ENCODE measurements at regions not wholly inside any gene's neighbourhood (a gene's known extent, or its start where the extent isn't known, plus 50 kb on each side); places are given as distances from the start of the nearest gene placed in this dataset.

DNA sequence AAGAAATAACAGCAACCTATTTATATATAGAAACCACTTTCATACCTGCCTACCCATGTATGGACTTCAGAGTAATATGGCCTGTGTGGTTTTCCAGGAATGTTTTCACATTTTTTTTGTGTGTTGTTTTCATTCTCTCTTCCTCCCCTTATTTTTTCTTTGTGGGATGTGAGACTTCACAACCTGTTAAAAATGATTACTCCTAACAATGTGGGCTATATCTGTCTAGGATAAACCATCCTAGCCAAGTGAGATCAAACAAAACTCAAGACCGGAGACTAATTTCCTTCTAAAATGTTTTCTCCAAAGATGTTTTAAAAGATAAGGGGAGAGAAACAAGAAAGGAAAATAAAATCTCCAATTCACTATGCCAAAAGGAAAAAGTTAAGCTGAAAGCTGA, 106.1 kb upstream of the DIPK2B start:
- Mint-ChIP-seq H3K27me3 (ENCODE audit: low read depth) (no peaks in the 10 kb centered on the region), H3K27ac (no peak overlapping the region), H3K4me1 (ENCODE audit: low read depth) (no peaks in the 10 kb centered on the region), H3K9me3 (no peaks in the 10 kb centered on the region), H3K36me3 (ENCODE audit: low read depth) (no peaks in the 10 kb centered on the region), H3K4me3 (no peak overlapping the region)

DNA sequence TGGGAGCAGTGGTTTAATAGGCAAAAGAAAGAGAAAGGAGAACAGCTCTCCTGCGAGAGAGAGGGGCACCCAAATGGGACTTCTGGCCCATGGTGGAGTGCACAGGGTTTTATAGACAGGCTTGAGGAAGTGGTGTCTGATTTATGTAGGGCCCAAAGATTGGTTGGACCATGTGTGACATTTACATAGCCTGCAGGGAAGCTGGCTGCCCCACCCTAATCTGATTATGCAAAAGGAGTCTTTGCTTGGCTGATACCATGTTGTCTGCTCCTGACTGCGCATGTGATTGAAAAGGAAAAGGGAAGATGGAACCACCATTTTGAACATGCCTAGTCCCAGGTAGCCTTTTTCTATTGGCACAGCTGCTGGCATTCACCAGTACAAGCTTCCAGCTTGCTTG, 100.0 kb upstream of the DIPK2B start:
- no peaks in the 10 kb centered on the region for H3K36me3 Mint-ChIP-seq (ENCODE audit: low read depth)
- H3K27ac Mint-ChIP-seq, result no peak overlapping the region
- no peaks in the 10 kb centered on the region for H3K9me3 Mint-ChIP-seq
- H3K4me1 Mint-ChIP-seq (ENCODE audit: low read depth), result no peaks in the 10 kb centered on the region
- no peak overlapping the region for H3K4me3 Mint-ChIP-seq
- no peaks in the 10 kb centered on the region for H3K27me3 Mint-ChIP-seq (ENCODE audit: low read depth)

DNA sequence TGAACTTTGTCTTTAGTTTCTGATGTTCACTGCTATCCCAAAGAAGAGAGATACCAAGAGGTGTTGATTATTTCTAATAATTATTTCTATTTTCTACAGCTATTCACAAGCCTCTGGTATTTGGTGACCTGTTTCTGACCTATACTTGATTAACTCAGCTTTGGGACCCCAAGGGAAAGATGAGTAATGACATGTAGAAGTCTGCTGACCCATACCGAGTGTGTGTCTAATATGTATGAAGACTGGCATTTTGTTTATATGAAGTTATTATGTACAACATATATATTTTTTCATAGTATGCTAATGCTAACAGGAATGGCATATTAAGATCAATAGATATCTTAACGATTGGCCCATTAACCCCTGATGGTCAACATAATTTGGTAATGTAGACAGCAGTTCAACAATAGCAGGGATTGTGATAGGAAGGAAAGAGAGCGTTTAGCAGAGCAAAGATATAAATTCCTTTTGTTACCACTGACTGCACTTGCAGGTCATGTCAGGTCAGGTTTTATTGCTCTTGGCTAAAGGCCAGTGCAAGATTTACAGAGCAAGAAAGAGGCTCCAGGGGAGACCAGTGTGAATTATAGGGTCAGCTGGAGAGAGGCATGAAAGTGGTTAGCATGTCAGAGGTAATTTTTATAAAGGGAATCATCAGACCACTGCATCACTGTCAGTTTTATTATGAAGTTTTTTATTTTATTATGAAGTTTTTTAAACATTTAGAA, 94.7 kb upstream of the DIPK2B start:
- Mint-ChIP-seq H3K36me3 (ENCODE audit: low read depth) (no peaks in the 10 kb centered on the region), H3K9me3 (no peaks in the 10 kb centered on the region), H3K4me1 (ENCODE audit: low read depth) (no peaks in the 10 kb centered on the region), H3K4me3 (no peak overlapping the region), H3K27ac (no peak overlapping the region), H3K27me3 (ENCODE audit: low read depth) (no peaks in the 10 kb centered on the region)

- Mint-ChIP-seq H3K4me3 (no peak overlapping the region), H3K27me3 (ENCODE audit: low read depth) (no peaks in the 10 kb centered on the region), H3K36me3 (ENCODE audit: low read depth) (no peaks in the 10 kb centered on the region), H3K27ac (no peak overlapping the region), H3K4me1 (ENCODE audit: low read depth) (no peaks in the 10 kb centered on the region), H3K9me3 (no peaks in the 10 kb centered on the region)
These were observed 73.9 kb upstream of the DIPK2B start for GRCh38 chrX:45274576-45274975.

DNA sequence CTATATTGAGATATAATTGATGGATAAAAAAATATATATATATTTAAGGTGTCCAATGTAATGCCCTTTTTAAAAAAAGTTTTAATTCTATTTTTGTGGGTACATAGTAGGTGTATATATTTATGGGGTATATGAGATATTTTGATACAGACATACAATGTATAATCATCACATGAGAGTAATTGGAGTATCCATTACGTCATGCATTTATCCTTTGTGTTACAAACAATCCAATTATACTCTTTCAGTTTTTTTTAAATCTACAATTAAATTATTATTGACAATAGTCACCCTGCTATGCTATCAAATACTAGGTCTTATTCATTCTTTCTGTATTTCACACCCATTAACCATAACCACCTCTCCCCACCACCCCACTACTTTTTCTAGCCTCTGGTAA, 66.3 kb upstream of the DIPK2B start:
- Mint-ChIP-seq H3K4me1 (ENCODE audit: low read depth) (no peaks in the 10 kb centered on the region), H3K27me3 (ENCODE audit: low read depth) (no peaks in the 10 kb centered on the region), H3K36me3 (ENCODE audit: low read depth) (no peaks in the 10 kb centered on the region), H3K4me3 (no peak overlapping the region), H3K9me3 (no peaks in the 10 kb centered on the region), H3K27ac (no peak overlapping the region)

GRCh38 chrX:45266456-45266855, 65.8 kb upstream of the DIPK2B start:
- no peaks in the 10 kb centered on the region for H3K27me3 Mint-ChIP-seq (ENCODE audit: low read depth)
- H3K36me3 Mint-ChIP-seq (ENCODE audit: low read depth), result no peaks in the 10 kb centered on the region
- H3K4me3 Mint-ChIP-seq, result no peak overlapping the region
- H3K4me1 Mint-ChIP-seq (ENCODE audit: low read depth), result no peaks in the 10 kb centered on the region
- H3K9me3 Mint-ChIP-seq, result no peaks in the 10 kb centered on the region
- no peak overlapping the region for H3K27ac Mint-ChIP-seq

- no peaks in the 10 kb centered on the region for H3K4me1 Mint-ChIP-seq (ENCODE audit: low read depth)
- no peak overlapping the region for H3K4me3 Mint-ChIP-seq
- no peaks in the 10 kb centered on the region for H3K9me3 Mint-ChIP-seq
- H3K27ac Mint-ChIP-seq, result no peak overlapping the region
- no peaks in the 10 kb centered on the region for H3K36me3 Mint-ChIP-seq (ENCODE audit: low read depth)
- H3K27me3 Mint-ChIP-seq (ENCODE audit: low read depth), result no peaks in the 10 kb centered on the region
These were observed 64.2 kb upstream of the DIPK2B start for GRCh38 chrX:45264865-45265264.

DNA sequence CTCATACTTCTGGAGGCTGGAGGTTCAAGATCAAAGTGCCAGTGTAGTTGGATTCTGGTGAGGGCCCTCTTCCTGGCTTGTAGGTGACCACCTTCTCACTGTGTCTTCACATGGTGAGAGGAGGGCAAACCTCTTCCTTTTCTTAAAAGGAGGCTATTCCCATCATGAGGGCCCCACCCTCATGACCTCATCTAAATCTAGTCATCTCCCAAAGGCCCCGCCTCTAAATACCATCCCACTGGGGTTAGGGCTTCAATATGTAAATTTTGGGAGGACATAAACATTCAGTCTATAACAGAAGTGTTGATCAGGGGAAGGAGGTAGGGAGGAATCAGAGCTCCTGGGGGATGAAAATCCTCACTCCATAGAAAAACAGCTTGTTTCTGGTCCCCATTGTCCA, 60.8 kb upstream of the DIPK2B start:
- Mint-ChIP-seq H3K36me3 (ENCODE audit: low read depth) (no peaks in the 10 kb centered on the region), H3K27ac (no peak overlapping the region), H3K27me3 (ENCODE audit: low read depth) (no peaks in the 10 kb centered on the region), H3K4me1 (ENCODE audit: low read depth) (no peaks in the 10 kb centered on the region), H3K4me3 (no peak overlapping the region), H3K9me3 (no peaks in the 10 kb centered on the region)

- Mint-ChIP-seq H3K4me3 (no peak overlapping the region), H3K4me1 (ENCODE audit: low read depth) (no peaks in the 10 kb centered on the region), H3K9me3 (no peaks in the 10 kb centered on the region), H3K36me3 (ENCODE audit: low read depth) (no peaks in the 10 kb centered on the region), H3K27ac (no peak overlapping the region), H3K27me3 (ENCODE audit: low read depth) (no peaks in the 10 kb centered on the region)
These were observed 60.3 kb upstream of the DIPK2B start for GRCh38 chrX:45261005-45261404.

GRCh38 chrX:45258731-45259402, 58.2 kb upstream of the DIPK2B start:
- Mint-ChIP-seq H3K27me3 (ENCODE audit: low read depth) (no peaks in the 10 kb centered on the region), H3K9me3 (no peaks in the 10 kb centered on the region), H3K27ac (no peak overlapping the region)

More at GRCh38 chrX:45258731-45259402, 58.2 kb upstream of the DIPK2B start:
- Mint-ChIP-seq H3K4me3 (no peak overlapping the region), H3K4me1 (ENCODE audit: low read depth) (no peaks in the 10 kb centered on the region), H3K36me3 (ENCODE audit: low read depth) (no peaks in the 10 kb centered on the region)
